Hepatocyte (in vitro differentiated cells): ENCODE measurements at regions not wholly inside any gene's neighbourhood (a gene's known extent, or its start where the extent isn't known, plus 50 kb on each side); places are given as distances from the start of the nearest gene placed in this dataset.

ENCODE experiments used
- EZH2 ChIP-seq: fragments of 200-600 bp; sonication (generic); IDR thresholded peaks from 2 replicates; pipeline ENCODE4 v1.6.1; 2016; ENCODE audit warnings: antibody characterized with exemption, mild to moderate bottlenecking, borderline replicate concordance
- TF ChIP-seq, protein P1 (sequence below): fragments of 200-600 bp; sonication (generic); IDR thresholded peaks from 2 replicates; pipeline ENCODE4 v1.5.1; 2016; ENCODE audit warnings: antibody characterized with exemption, mild to moderate bottlenecking; ENCODE audit not compliant: poor library complexity

- TF ChIP-seq, protein P1, sequence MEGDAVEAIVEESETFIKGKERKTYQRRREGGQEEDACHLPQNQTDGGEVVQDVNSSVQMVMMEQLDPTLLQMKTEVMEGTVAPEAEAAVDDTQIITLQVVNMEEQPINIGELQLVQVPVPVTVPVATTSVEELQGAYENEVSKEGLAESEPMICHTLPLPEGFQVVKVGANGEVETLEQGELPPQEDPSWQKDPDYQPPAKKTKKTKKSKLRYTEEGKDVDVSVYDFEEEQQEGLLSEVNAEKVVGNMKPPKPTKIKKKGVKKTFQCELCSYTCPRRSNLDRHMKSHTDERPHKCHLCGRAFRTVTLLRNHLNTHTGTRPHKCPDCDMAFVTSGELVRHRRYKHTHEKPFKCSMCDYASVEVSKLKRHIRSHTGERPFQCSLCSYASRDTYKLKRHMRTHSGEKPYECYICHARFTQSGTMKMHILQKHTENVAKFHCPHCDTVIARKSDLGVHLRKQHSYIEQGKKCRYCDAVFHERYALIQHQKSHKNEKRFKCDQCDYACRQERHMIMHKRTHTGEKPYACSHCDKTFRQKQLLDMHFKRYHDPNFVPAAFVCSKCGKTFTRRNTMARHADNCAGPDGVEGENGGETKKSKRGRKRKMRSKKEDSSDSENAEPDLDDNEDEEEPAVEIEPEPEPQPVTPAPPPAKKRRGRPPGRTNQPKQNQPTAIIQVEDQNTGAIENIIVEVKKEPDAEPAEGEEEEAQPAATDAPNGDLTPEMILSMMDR = no peak
- TF ChIP-seq EZH2 = no peak
These were observed 108.4 kb upstream of the ZMIZ1 start for GRCh38 chr10:78960316-78960800.
